ENCODE measurements at regions not wholly inside any gene's neighbourhood (a gene's known extent, or its start where the extent isn't known, plus 50 kb on each side); places are given as distances from the start of the nearest gene placed in this dataset.
"Not testable (repeated sequence)": the region's sequence is repeated elsewhere in the genome, so short reads cannot be mapped to it uniquely, and the experiment has no call there.

DNA sequence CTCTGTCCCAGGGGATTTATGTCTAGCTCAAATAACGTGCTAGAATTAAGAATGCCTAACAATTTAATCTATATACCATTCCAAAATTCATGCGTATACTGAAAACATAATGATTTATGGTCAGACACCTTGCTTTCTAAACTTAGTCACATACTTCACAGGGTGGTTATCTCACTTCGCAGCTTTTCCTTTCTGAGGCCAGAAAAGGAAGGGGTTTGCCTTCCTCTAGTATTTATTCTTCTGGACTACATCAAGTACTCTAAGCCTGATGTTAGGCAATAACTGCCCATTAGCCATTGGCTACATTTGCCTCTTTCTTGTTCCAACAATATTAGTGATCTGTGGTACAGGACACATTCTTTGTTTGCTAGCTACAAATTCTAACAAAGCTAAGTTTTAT lies 72.6 kb upstream of the FHIP2A start:
- Histone ChIP-seq H3K4me1 (no peaks in the 10 kb centered on the region), H3K27me3 (no peaks in the 10 kb centered on the region), H3K27ac (no peak overlapping the region), H3K4me3 (no peak overlapping the region), H3K36me3 (no peaks in the 10 kb centered on the region), H3K9me3 (no peaks in the 10 kb centered on the region)
- TF ChIP-seq POLR2A (IDR thresholded peaks at IDR 0.05): no peak
- no peak for TF ChIP-seq POLR2AphosphoS5 (IDR thresholded peaks at IDR 0.05)
- TF ChIP-seq CTCF (IDR thresholded peaks at IDR 0.05): no peak
- TF ChIP-seq EP300 (IDR thresholded peaks at IDR 0.05): no peak
- DNase-seq (ENCODE audit: low spot score in 2 of 2): no peak
- WGBS: 71% methylated on average over 3 of the region's 3 CpGs

GRCh38 chr10:114749510-114749909 lies 72.1 kb upstream of the FHIP2A start:
- TF ChIP-seq EP300 (IDR thresholded peaks at IDR 0.05) (no peak), POLR2AphosphoS5 (IDR thresholded peaks at IDR 0.05) (no peak), POLR2A (IDR thresholded peaks at IDR 0.05) (no peak), CTCF (IDR thresholded peaks at IDR 0.05) (no peak)
- H3K27ac ChIP-seq: no peak overlapping the region
- H3K9me3 ChIP-seq: no peaks in the 10 kb centered on the region
- no peaks in the 10 kb centered on the region for H3K36me3 ChIP-seq
- 81% methylated on average over 6 of the region's 6 CpGs for WGBS
- H3K4me1 ChIP-seq: no peaks in the 10 kb centered on the region
- DNase-seq (ENCODE audit: low spot score in 2 of 2): no peak
- H3K27me3 ChIP-seq: no peaks in the 10 kb centered on the region
- H3K4me3 ChIP-seq: no peak overlapping the region

- Histone ChIP-seq H3K9me3 (no peaks in the 10 kb centered on the region), H3K36me3 (no peaks in the 10 kb centered on the region), H3K4me1 (no peaks in the 10 kb centered on the region), H3K4me3 (no peak overlapping the region), H3K27ac (no peak overlapping the region), H3K27me3 (no peaks in the 10 kb centered on the region)
- WGBS: 81% methylated on average over 3 of the region's 3 CpGs
- DNase-seq (ENCODE audit: low spot score in 2 of 2): no peak
- TF ChIP-seq POLR2AphosphoS5 (IDR thresholded peaks at IDR 0.05) (no peak), EP300 (IDR thresholded peaks at IDR 0.05) (no peak), CTCF (IDR thresholded peaks at IDR 0.05) (no peak)
Measured at GRCh38 chr10:114751856-114752255, 69.7 kb upstream of the FHIP2A start.

GRCh38 chr10:114752570-114752969 lies 69.0 kb upstream of the FHIP2A start:
- H3K4me1 ChIP-seq; H3K36me3 ChIP-seq; H3K4me3 ChIP-seq; DNase-seq (ENCODE audit: low spot score in 2 of 2); H3K9me3 ChIP-seq; H3K27me3 ChIP-seq; H3K27ac ChIP-seq: not testable (repeated sequence)
- WGBS: 100% methylated on average over 1 of the region's 1 CpG

DNA sequence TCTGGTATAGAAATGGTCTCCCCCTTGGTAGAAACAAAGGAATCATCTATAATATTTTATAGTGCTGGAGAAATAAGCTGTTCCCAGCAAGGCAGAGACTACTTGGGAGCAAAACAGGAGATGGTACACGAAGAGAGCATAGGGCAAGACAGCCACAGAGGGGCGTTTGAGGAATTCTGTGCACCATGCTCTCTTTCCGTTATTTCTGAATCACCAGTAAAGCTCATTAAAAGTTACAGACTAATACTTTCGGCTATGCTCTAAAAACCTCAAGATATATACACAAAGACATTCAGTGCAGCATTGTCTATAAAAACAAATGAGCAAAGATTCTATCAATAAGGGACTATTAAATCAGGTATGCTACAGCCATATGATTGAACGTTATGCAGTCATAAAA lies 68.5 kb upstream of the FHIP2A start:
- no peak for TF ChIP-seq EP300 (IDR thresholded peaks at IDR 0.05)
- no peak for TF ChIP-seq POLR2A (IDR thresholded peaks at IDR 0.05)
- no peak for TF ChIP-seq POLR2AphosphoS5 (IDR thresholded peaks at IDR 0.05)
- no peak for TF ChIP-seq CTCF (IDR thresholded peaks at IDR 0.05)
- no peak for DNase-seq (ENCODE audit: low spot score in 2 of 2)
- Histone ChIP-seq H3K27ac (no peak overlapping the region), H3K36me3 (no peaks in the 10 kb centered on the region), H3K4me3 (no peak overlapping the region), H3K4me1 (no peaks in the 10 kb centered on the region), H3K27me3 (no peaks in the 10 kb centered on the region), H3K9me3 (no peaks in the 10 kb centered on the region)
- WGBS: 87% methylated on average over 5 of the region's 5 CpGs

All from suprapubic skin (tissue), 4 donors.